OCI-LY1 (cell line): ENCODE measurements at regions not wholly inside any gene's neighbourhood (a gene's known extent, or its start where the extent isn't known, plus 50 kb on each side); places are given as distances from the start of the nearest gene placed in this dataset.

Source experiments
- EZH2 ChIP-seq: fragments of 200-600 bp; sonication (generic), shearing (Covaris generic); IDR thresholded peaks from 2 replicates; pipeline ENCODE4 v1.8.0; 2017; ENCODE audit warnings: borderline replicate concordance, mixed run types, mild to moderate bottlenecking, antibody characterized with exemption, low read length, moderate library complexity, mixed read lengths
- TF ChIP-seq, protein P1 (sequence below): fragments of 200-600 bp; sonication (generic), shearing (Covaris generic); IDR thresholded peaks from 2 replicates; pipeline ENCODE4 v1.5.1; 2017; ENCODE audit warnings: mild to moderate bottlenecking, antibody characterized with exemption, low read length, moderate library complexity, mixed read lengths

DNA sequence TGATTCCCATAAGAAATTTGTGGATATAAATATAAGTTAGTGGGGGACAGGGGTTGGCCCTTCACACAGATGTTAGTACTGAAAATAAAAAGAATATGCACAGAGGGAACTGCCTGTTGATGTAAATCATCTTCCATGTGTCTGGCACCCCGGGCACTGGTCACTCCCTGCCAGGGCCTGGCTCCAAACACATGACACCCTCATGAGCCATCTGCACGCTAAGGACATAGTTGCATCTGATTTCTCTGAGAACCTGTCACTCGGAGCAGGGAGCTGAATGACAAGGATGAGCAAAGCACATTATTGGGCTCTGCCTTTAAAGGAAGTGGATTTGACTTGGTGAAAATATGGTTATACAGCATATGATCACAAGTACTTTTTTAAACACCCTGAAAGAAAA is 66.2 kb upstream of the TSC22D2 start:
- no peak for TF ChIP-seq EZH2
- TF ChIP-seq, protein P1, sequence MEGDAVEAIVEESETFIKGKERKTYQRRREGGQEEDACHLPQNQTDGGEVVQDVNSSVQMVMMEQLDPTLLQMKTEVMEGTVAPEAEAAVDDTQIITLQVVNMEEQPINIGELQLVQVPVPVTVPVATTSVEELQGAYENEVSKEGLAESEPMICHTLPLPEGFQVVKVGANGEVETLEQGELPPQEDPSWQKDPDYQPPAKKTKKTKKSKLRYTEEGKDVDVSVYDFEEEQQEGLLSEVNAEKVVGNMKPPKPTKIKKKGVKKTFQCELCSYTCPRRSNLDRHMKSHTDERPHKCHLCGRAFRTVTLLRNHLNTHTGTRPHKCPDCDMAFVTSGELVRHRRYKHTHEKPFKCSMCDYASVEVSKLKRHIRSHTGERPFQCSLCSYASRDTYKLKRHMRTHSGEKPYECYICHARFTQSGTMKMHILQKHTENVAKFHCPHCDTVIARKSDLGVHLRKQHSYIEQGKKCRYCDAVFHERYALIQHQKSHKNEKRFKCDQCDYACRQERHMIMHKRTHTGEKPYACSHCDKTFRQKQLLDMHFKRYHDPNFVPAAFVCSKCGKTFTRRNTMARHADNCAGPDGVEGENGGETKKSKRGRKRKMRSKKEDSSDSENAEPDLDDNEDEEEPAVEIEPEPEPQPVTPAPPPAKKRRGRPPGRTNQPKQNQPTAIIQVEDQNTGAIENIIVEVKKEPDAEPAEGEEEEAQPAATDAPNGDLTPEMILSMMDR, result no peak
